OCI-LY3 (cell line): ENCODE measurements at regions not wholly inside any gene's neighbourhood (a gene's known extent, or its start where the extent isn't known, plus 50 kb on each side); places are given as distances from the start of the nearest gene placed in this dataset.

Experiments
- H2AFZ ChIP-seq: fragments of 200-600, 300-600 bp; shearing (Covaris generic); 2 replicates; pipeline ENCODE4 v1.6.0; 2014; ENCODE audit warnings: antibody characterized with exemption, low read depth, low read length
- H3K27ac ChIP-seq: fragments of 200-600, 300-600 bp; sonication (generic); 2 replicates; pipeline ENCODE4 v1.5.1; 2014; ENCODE audit warnings: mild to moderate bottlenecking, low read length, moderate library complexity, mixed read lengths
- H3K27me3 ChIP-seq: fragments of 200-600, 300-600 bp; sonication (generic); 2 replicates; pipeline ENCODE4 v1.6.1; 2014; ENCODE audit warnings: low read depth, low read length, mixed read lengths
- H3K36me3 ChIP-seq: fragments of 200-600, 300-600 bp; sonication (generic); replicated peaks from 2 replicates; pipeline ENCODE3; 2014; ENCODE audit warnings: low read depth, low read length, mixed read lengths
- H3K4me1 ChIP-seq: fragments of 300-600, 200-600 bp; sonication (generic); 2 replicates; pipeline ENCODE4 v1.6.1; 2014; ENCODE audit warnings: low read length, mixed read lengths
- H3K4me2 ChIP-seq: fragments of 200-600, 300-600 bp; sonication (generic); 2 replicates; pipeline ENCODE4 v1.6.1; 2014; ENCODE audit warnings: low read length, mixed read lengths
- H3K4me3 ChIP-seq: fragments of 300-600, 200-600 bp; sonication (generic); 2 replicates; pipeline ENCODE4 v1.5.1; 2014; ENCODE audit warnings: antibody characterized with exemption, mild to moderate bottlenecking, low read length, moderate library complexity
- H3K79me2 ChIP-seq: fragments of 300-600, 200-600 bp; shearing (Covaris generic); 2 replicates; pipeline ENCODE4 v1.6.1; 2014; ENCODE audit warnings: mild to moderate bottlenecking, low read length, mixed read lengths
- H3K9ac ChIP-seq: fragments of 300-600, 200-600 bp; shearing (Covaris generic); 2 replicates; pipeline ENCODE4 v1.6.0; 2014; ENCODE audit warnings: mild to moderate bottlenecking, low read length, moderate library complexity
- H3K9me3 ChIP-seq: fragments of 200-600, 300-600 bp; shearing (Covaris generic); 2 replicates; pipeline ENCODE4 v1.6.1; 2014; ENCODE audit warnings: low read length, mixed read lengths; ENCODE audit not compliant: insufficient read depth
- H4K20me1 ChIP-seq: fragments of 200-600, 300-600 bp; sonication (generic); 2 replicates; pipeline ENCODE4 v1.6.1; 2016; ENCODE audit warnings: low read length, mixed read lengths; ENCODE audit not compliant: insufficient read depth
- CTCF ChIP-seq: fragments of 200-600, 300-600 bp; sonication (generic); IDR thresholded peaks from 2 replicates; pipeline ENCODE4 v1.5.1; 2014; ENCODE audit warnings: antibody characterized with exemption, low read length, low read depth
- EZH2phosphoT487 ChIP-seq: fragments of 200-600 bp; shearing (Covaris generic); IDR thresholded peaks from 2 replicates; pipeline ENCODE4 v1.6.1; 2018; ENCODE audit warnings: antibody characterized with exemption, mixed run types, low read depth

GRCh38 chr12:46530373-46531056, 157.9 kb upstream of the SLC38A2 start:
- Histone ChIP-seq H3K4me1 (peaks cover 22% of the 10 kb centered on the region), H3K4me3 (no peak overlapping the region), H2AFZ (no peak overlapping the region), H3K27me3 (no peaks in the 10 kb centered on the region), H3K9ac (no peak overlapping the region), H3K4me2 (no peak overlapping the region), H4K20me1 (no peaks in the 10 kb centered on the region), H3K36me3 (peaks cover 12% of the 10 kb centered on the region), H3K79me2 (no peaks in the 10 kb centered on the region), H3K9me3 (no peaks in the 10 kb centered on the region), H3K27ac (no peak overlapping the region)
- TF ChIP-seq EZH2phosphoT487 (no peak), CTCF (no peak)

GRCh38 chr12:46526233-46526632, 153.7 kb upstream of the SLC38A2 start:
- Histone ChIP-seq H3K9me3 (no peaks in the 10 kb centered on the region), H3K4me1 (peaks cover 6% of the 10 kb centered on the region; the same call in 1 of the 2 replicates), H3K27me3 (no peaks in the 10 kb centered on the region), H3K27ac (no peak overlapping the region), H3K9ac (no peak overlapping the region), H2AFZ (no peak overlapping the region), H4K20me1 (no peaks in the 10 kb centered on the region), H3K36me3 (peaks cover 10% of the 10 kb centered on the region), H3K79me2 (no peaks in the 10 kb centered on the region), H3K4me3 (no peak overlapping the region), H3K4me2 (no peak overlapping the region)
- TF ChIP-seq CTCF (no peak), EZH2phosphoT487 (no peak)

- H3K4me2 ChIP-seq = no peak overlapping the region
- no peaks in the 10 kb centered on the region for H3K79me2 ChIP-seq
- no peak overlapping the region for H2AFZ ChIP-seq
- no peaks in the 10 kb centered on the region for H3K27me3 ChIP-seq
- peaks cover 5% of the 10 kb centered on the region for H3K36me3 ChIP-seq
- no peaks in the 10 kb centered on the region for H4K20me1 ChIP-seq
- H3K4me3 ChIP-seq = no peak overlapping the region
- TF ChIP-seq EZH2phosphoT487 (no peak), CTCF (no peak)
- no peak overlapping the region for H3K9ac ChIP-seq
- no peaks in the 10 kb centered on the region for H3K9me3 ChIP-seq
- H3K4me1 ChIP-seq = peaks cover 6% of the 10 kb centered on the region; the same call in 1 of the 2 replicates
- H3K27ac ChIP-seq = no peak overlapping the region
These were observed 152.2 kb upstream of the SLC38A2 start for GRCh38 chr12:46524778-46525177.

- Histone ChIP-seq H3K27me3 (no peaks in the 10 kb centered on the region), H3K79me2 (peaks cover 4% of the 10 kb centered on the region; the same call in 1 of the 2 replicates), H3K9ac (no peak overlapping the region), H3K27ac (no peak overlapping the region), H3K9me3 (no peaks in the 10 kb centered on the region), H3K4me3 (no peak overlapping the region), H3K36me3 (peaks cover 5% of the 10 kb centered on the region), H2AFZ (no peak overlapping the region), H3K4me1 (peaks cover 6% of the 10 kb centered on the region), H3K4me2 (no peak overlapping the region), H4K20me1 (no peaks in the 10 kb centered on the region)
- TF ChIP-seq EZH2phosphoT487 (no peak), CTCF (no peak)
These were observed 151.5 kb upstream of the SLC38A2 start for GRCh38 chr12:46523863-46524770.
